ENCODE measurements at regions not wholly inside any gene's neighbourhood (a gene's known extent, or its start where the extent isn't known, plus 50 kb on each side); places are given as distances from the start of the nearest gene placed in this dataset.

- H3K4me3 ChIP-seq (ENCODE audit: low read length, poor library complexity, severe bottlenecking) = no peak overlapping the region
- no peak overlapping the region for H3K9ac ChIP-seq (ENCODE audit: low read depth, low read length, poor library complexity, severe bottlenecking)
- H3K27me3 ChIP-seq (ENCODE audit: insufficient read depth, low read length, poor library complexity, severe bottlenecking) = no peaks in the 10 kb centered on the region
- H3F3A ChIP-seq (ENCODE audit: low read depth) = no peaks in the 10 kb centered on the region
- TF ChIP-seq CTCF (conservative IDR thresholded peaks at IDR 0.05; ENCODE audit: low read length) (no peak), EZH2phosphoT487 (IDR thresholded peaks at IDR 0.05; ENCODE audit: borderline replicate concordance) (no peak)
- no peak overlapping the region for H2AFZ ChIP-seq (ENCODE audit: low read length)
- H3K36me3 ChIP-seq (ENCODE audit: insufficient read depth, low read length) = no peaks in the 10 kb centered on the region
- H3K9me2 ChIP-seq (replicated peaks; ENCODE audit: low read depth, low read length) = no peaks in the 10 kb centered on the region
- H4K20me1 ChIP-seq (ENCODE audit: insufficient read depth, low read length, poor library complexity, severe bottlenecking) = no peaks in the 10 kb centered on the region
- no peaks in the 10 kb centered on the region for H3K9me3 ChIP-seq (ENCODE audit: insufficient read depth, low read depth, low read length)
- H3K4me2 ChIP-seq (ENCODE audit: low read depth, low read length, poor library complexity, severe bottlenecking) = no peak overlapping the region
- no peaks in the 10 kb centered on the region for H3K4me1 ChIP-seq (ENCODE audit: insufficient read depth, low read length, poor library complexity, severe bottlenecking)
- H3K79me2 ChIP-seq (ENCODE audit: insufficient read depth, low read length) = no peaks in the 10 kb centered on the region
Measured at GRCh38 chr9:118108971-118109370, 404.8 kb downstream of the TLR4 start.

- no peak overlapping the region for H3K9ac ChIP-seq (ENCODE audit: low read depth, low read length, poor library complexity, severe bottlenecking)
- H3K36me3 ChIP-seq (ENCODE audit: insufficient read depth, low read length) = no peaks in the 10 kb centered on the region
- no peaks in the 10 kb centered on the region for H3K9me2 ChIP-seq (replicated peaks; ENCODE audit: low read depth, low read length)
- H3K4me1 ChIP-seq (ENCODE audit: insufficient read depth, low read length, poor library complexity, severe bottlenecking) = no peaks in the 10 kb centered on the region
- no peak overlapping the region for H3K4me2 ChIP-seq (ENCODE audit: low read depth, low read length, poor library complexity, severe bottlenecking)
- no peaks in the 10 kb centered on the region for H3K27me3 ChIP-seq (ENCODE audit: insufficient read depth, low read length, poor library complexity, severe bottlenecking)
- H3K79me2 ChIP-seq (ENCODE audit: insufficient read depth, low read length) = no peaks in the 10 kb centered on the region
- H2AFZ ChIP-seq (ENCODE audit: low read length) = no peak overlapping the region
- no peak for TF ChIP-seq EZH2phosphoT487 (IDR thresholded peaks at IDR 0.05; ENCODE audit: borderline replicate concordance)
- no peak for TF ChIP-seq CTCF (conservative IDR thresholded peaks at IDR 0.05; ENCODE audit: low read length)
- no peaks in the 10 kb centered on the region for H3K9me3 ChIP-seq (ENCODE audit: insufficient read depth, low read depth, low read length)
- no peaks in the 10 kb centered on the region for H4K20me1 ChIP-seq (ENCODE audit: insufficient read depth, low read length, poor library complexity, severe bottlenecking)
- H3K4me3 ChIP-seq (ENCODE audit: low read length, poor library complexity, severe bottlenecking) = no peak overlapping the region
- H3F3A ChIP-seq (ENCODE audit: low read depth) = no peaks in the 10 kb centered on the region
Measured at GRCh38 chr9:118109542-118109941, 405.3 kb downstream of the TLR4 start.

GRCh38 chr9:118121361-118121760, 417.2 kb downstream of the TLR4 start:
- no peak overlapping the region for H3K4me2 ChIP-seq (ENCODE audit: low read depth, low read length, poor library complexity, severe bottlenecking)
- H3K9ac ChIP-seq (ENCODE audit: low read depth, low read length, poor library complexity, severe bottlenecking) = no peak overlapping the region
- H2AFZ ChIP-seq (ENCODE audit: low read length) = no peak overlapping the region
- H3K9me2 ChIP-seq (replicated peaks; ENCODE audit: low read depth, low read length) = no peaks in the 10 kb centered on the region
- H3K4me3 ChIP-seq (ENCODE audit: low read length, poor library complexity, severe bottlenecking) = no peak overlapping the region
- no peaks in the 10 kb centered on the region for H3F3A ChIP-seq (ENCODE audit: low read depth)
- no peaks in the 10 kb centered on the region for H3K79me2 ChIP-seq (ENCODE audit: insufficient read depth, low read length)
- H3K36me3 ChIP-seq (ENCODE audit: insufficient read depth, low read length) = no peaks in the 10 kb centered on the region
- H3K4me1 ChIP-seq (ENCODE audit: insufficient read depth, low read length, poor library complexity, severe bottlenecking) = no peaks in the 10 kb centered on the region
- H4K20me1 ChIP-seq (ENCODE audit: insufficient read depth, low read length, poor library complexity, severe bottlenecking) = no peaks in the 10 kb centered on the region
- H3K9me3 ChIP-seq (ENCODE audit: insufficient read depth, low read depth, low read length) = no peaks in the 10 kb centered on the region
- H3K27me3 ChIP-seq (ENCODE audit: insufficient read depth, low read length, poor library complexity, severe bottlenecking) = no peaks in the 10 kb centered on the region
- TF ChIP-seq EZH2phosphoT487 (IDR thresholded peaks at IDR 0.05; ENCODE audit: borderline replicate concordance) = no peak
- TF ChIP-seq CTCF (conservative IDR thresholded peaks at IDR 0.05; ENCODE audit: low read length) = no peak
